ENCODE measurements at regions not wholly inside any gene's neighbourhood (a gene's known extent, or its start where the extent isn't known, plus 50 kb on each side); places are given as distances from the start of the nearest gene placed in this dataset.

DNA sequence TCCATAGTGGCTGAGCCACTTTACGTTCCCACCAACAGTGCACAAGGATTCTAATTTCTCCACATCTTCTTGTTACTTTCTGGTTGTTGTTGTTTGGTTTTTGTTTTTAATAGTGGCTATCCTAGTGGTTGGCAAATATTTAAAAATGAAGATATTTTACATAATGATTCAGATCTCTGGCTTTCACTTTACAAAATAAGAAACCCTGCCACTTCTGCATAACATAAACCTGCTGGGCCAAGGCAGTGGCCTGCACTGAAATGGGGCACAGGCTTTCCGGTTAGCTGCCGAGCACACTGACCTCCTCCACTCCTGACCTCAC lies 320.4 kb downstream of the RPS6KC1 start:
- H3K4me3 ChIP-seq (ENCODE audit: low read depth, low read length), result no peak overlapping the region
- TF ChIP-seq, protein P1, sequence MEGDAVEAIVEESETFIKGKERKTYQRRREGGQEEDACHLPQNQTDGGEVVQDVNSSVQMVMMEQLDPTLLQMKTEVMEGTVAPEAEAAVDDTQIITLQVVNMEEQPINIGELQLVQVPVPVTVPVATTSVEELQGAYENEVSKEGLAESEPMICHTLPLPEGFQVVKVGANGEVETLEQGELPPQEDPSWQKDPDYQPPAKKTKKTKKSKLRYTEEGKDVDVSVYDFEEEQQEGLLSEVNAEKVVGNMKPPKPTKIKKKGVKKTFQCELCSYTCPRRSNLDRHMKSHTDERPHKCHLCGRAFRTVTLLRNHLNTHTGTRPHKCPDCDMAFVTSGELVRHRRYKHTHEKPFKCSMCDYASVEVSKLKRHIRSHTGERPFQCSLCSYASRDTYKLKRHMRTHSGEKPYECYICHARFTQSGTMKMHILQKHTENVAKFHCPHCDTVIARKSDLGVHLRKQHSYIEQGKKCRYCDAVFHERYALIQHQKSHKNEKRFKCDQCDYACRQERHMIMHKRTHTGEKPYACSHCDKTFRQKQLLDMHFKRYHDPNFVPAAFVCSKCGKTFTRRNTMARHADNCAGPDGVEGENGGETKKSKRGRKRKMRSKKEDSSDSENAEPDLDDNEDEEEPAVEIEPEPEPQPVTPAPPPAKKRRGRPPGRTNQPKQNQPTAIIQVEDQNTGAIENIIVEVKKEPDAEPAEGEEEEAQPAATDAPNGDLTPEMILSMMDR (IDR thresholded peaks at IDR 0.05; ENCODE audit: low read depth, low read length), result no peak
- in situ Hi-C loops (cut with HindIII; ENCODE audit: low sequenced_read_pairs), result no loop called here
- no peak for DNase-seq (ENCODE audit: low read depth, low spot score)

GRCh38 chr1:213371847-213372619 lies 321.0 kb downstream of the RPS6KC1 start:
- TF ChIP-seq, protein P1 (IDR thresholded peaks at IDR 0.05; ENCODE audit: low read depth, low read length), result no peak
- no peak overlapping the region for H3K4me3 ChIP-seq (ENCODE audit: low read depth, low read length)
- no peak for DNase-seq (ENCODE audit: low read depth, low spot score)
- in situ Hi-C loops (cut with HindIII; ENCODE audit: low sequenced_read_pairs), result no loop called here

DNA sequence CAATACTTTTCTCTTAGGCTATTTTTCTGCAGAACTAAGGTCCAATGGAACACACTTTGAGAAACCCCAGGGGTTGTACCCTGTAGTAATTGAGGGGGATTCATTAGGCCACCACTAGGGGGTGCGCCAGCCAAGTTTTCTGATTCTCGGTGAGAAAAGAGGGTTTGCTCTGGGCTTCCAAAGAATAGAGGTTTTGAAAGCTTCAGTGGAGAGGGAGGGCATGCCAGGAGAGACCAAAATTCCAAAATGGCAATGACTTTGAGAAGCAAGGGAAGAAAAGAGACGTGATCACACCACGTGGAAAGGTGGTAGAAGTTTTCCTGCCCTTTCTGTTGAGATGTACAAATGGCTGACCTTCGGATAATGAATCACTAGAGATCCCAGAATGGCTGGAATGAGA lies 323.3 kb downstream of the RPS6KC1 start:
- in situ Hi-C loops (cut with HindIII; ENCODE audit: low sequenced_read_pairs), result no loop called here
- TF ChIP-seq, protein P1 (IDR thresholded peaks at IDR 0.05; ENCODE audit: low read depth, low read length), result peak; percentile 96
- no peak overlapping the region for H3K4me3 ChIP-seq (ENCODE audit: low read depth, low read length)
- peak; percentile 56 for DNase-seq (ENCODE audit: low read depth, low spot score)

GRCh38 chr1:213375002-213375401 lies 324.0 kb downstream of the RPS6KC1 start:
- DNase-seq (ENCODE audit: low read depth, low spot score), result no peak
- TF ChIP-seq, protein P1 (IDR thresholded peaks at IDR 0.05; ENCODE audit: low read depth, low read length), result no peak
- H3K4me3 ChIP-seq (ENCODE audit: low read depth, low read length), result no peak overlapping the region
- in situ Hi-C loops (cut with HindIII; ENCODE audit: low sequenced_read_pairs), result no loop called here

GRCh38 chr1:213376862-213377372 lies 325.9 kb downstream of the RPS6KC1 start:
- in situ Hi-C loops (cut with HindIII; ENCODE audit: low sequenced_read_pairs), result no loop called here
- peak; percentile 3 for DNase-seq (ENCODE audit: low read depth, low spot score)

GRCh38 chr1:213380865-213381264 lies 329.8 kb downstream of the RPS6KC1 start:
- in situ Hi-C loops (cut with HindIII; ENCODE audit: low sequenced_read_pairs), result no loop called here
- DNase-seq (ENCODE audit: low read depth, low spot score), result no peak
- no peak overlapping the region for H3K4me3 ChIP-seq (ENCODE audit: low read depth, low read length)
- TF ChIP-seq, protein P1 (IDR thresholded peaks at IDR 0.05; ENCODE audit: low read depth, low read length), result no peak

More at GRCh38 chr1:213376862-213377372, 325.9 kb downstream of the RPS6KC1 start:
- no peak overlapping the region for H3K4me3 ChIP-seq (ENCODE audit: low read depth, low read length)
- TF ChIP-seq, protein P1 (IDR thresholded peaks at IDR 0.05; ENCODE audit: low read depth, low read length), result no peak
